Activated naive CD4-positive, alpha-beta T cell treated with anti-CD3 and anti-CD28 coated beads, Interleukin-2, amount 50 U/mL, for 24 hours (primary cell): ENCODE measurements at regions not wholly inside any gene's neighbourhood (a gene's known extent, or its start where the extent isn't known, plus 50 kb on each side); places are given as distances from the start of the nearest gene placed in this dataset.

Source experiments
- H3K27ac Mint-ChIP-seq: one replicate; pipeline ENCODE4 v1.8.0; 2021; ENCODE audit warnings: mild to moderate bottlenecking, mixed read lengths
- H3K27me3 Mint-ChIP-seq: one replicate; pipeline ENCODE4 v1.8.0; 2021; ENCODE audit warnings: mixed read lengths
- H3K36me3 Mint-ChIP-seq: one replicate; pipeline ENCODE4 v1.8.0; 2021; ENCODE audit warnings: mixed read lengths
- H3K4me1 Mint-ChIP-seq: one replicate; pipeline ENCODE4 v1.8.0; 2021; ENCODE audit warnings: mixed read lengths
- H3K4me3 Mint-ChIP-seq: one replicate; pipeline ENCODE4 v1.8.0; 2021; ENCODE audit warnings: mild to moderate bottlenecking, mixed read lengths
- H3K9me3 Mint-ChIP-seq: one replicate; pipeline ENCODE4 v1.8.0; 2021; ENCODE audit warnings: mixed read lengths

DNA sequence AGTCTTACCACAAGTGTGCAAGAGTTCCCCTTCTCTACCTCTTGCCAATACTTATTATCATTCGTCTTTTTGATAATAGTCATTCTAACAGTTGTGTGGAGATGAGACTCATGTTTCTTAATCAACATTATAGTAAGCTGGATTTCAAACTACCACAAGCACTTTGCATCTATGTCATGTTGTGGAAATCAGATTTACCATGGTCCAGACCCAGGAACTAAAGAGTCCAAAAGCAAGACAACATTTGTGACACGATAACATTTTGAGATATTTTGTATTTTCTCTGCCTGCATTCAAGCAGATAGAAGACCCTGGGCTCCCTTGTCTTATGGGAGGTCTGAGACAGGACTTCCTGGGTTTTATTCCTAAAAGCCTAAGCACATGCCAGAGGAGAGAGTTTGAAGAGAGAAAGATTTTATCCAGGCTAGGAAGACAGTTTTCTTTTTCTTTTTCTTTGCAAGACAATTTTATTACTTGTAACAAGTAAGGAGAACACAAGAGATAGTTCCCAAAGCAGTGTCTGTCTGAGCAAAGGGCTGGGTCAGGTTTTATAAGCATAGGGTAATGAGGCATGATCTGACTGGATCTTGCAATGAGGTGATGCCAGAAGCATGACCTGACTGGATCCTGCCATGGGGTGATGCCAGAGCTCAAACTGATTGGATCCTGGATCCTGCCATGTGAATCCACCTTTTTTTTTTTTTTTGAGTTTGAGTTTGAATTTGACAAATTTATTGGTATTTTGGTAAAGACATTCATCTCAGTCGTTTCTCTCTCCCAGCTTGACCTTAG, 180.5 kb upstream of the HMGA2 start:
- H3K27ac Mint-ChIP-seq: no peak overlapping the region
- no peaks in the 10 kb centered on the region for H3K27me3 Mint-ChIP-seq
- no peaks in the 10 kb centered on the region for H3K36me3 Mint-ChIP-seq
- no peak overlapping the region for H3K4me3 Mint-ChIP-seq
- H3K4me1 Mint-ChIP-seq: no peaks in the 10 kb centered on the region
- H3K9me3 Mint-ChIP-seq: no peaks in the 10 kb centered on the region

DNA sequence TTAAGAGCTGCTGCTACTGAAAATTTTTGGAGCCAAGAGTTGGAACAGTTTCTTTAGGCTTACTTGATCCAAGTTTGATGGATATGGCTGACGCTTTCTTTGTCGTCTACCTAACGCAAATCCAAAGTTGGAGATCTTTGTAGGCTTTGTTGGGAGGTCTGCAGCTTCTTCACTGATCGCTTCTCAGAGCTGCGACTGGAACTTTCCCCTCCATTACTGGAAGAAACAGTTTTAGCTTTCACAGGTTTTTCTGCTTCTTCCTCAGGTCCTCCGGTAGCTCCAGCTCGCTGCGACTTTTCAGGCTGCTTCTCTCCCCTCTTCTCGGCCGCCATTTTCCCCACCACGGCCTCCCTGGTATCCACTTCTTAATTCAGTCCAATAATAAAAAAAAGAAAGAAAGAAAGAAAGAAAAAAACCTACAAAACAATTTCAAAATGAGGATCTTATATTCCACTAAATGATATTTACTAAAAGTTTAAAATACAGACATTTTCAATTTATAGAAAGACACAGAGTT, 178.1 kb upstream of the HMGA2 start:
- Mint-ChIP-seq H3K9me3 (no peaks in the 10 kb centered on the region), H3K4me1 (no peaks in the 10 kb centered on the region), H3K27me3 (peaks cover 2% of the 10 kb centered on the region), H3K27ac (no peak overlapping the region), H3K4me3 (no peak overlapping the region), H3K36me3 (no peaks in the 10 kb centered on the region)

DNA sequence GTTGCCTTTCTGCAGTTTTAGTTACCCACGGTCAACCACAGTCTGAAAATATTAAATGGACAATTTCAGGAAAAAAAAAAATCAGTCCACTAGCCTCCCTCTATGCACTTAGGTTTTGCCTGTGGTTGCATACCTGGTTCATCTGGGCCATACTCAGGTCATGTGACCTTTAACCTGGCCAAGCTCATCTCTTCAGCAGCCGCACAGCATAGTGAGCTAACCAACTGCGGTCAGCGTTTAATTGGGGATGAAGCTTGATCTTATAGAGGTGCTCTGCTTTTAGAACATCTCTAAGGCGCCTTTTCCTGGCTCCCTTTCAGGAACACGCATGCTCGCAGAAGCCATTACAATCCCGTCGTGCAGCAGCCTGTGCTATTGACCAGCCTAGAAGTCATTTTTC, 177.2 kb upstream of the HMGA2 start:
- H3K27me3 Mint-ChIP-seq: peaks cover 2% of the 10 kb centered on the region
- H3K36me3 Mint-ChIP-seq: no peaks in the 10 kb centered on the region
- no peaks in the 10 kb centered on the region for H3K4me1 Mint-ChIP-seq
- no peak overlapping the region for H3K27ac Mint-ChIP-seq
- no peaks in the 10 kb centered on the region for H3K9me3 Mint-ChIP-seq
- no peak overlapping the region for H3K4me3 Mint-ChIP-seq

DNA sequence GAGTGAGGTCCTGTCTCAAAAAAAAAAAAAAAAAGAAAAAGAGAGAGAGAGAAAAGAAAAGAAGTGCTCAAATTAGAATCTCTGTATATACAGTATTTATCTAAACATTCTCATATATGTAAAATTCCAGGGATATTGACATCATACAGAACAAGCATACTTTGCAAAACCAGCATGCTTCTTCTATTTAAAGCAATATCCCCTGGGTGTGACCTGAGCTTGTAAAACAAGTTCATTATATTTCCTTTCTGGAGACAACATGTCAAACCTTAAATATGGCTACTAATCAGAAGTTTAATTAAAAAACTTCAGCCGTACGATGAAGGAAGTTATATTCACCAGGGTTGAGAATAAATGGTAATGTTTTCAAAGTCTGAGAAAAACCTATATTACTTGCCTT, 175.8 kb upstream of the HMGA2 start:
- H3K4me1 Mint-ChIP-seq: no peaks in the 10 kb centered on the region
- H3K9me3 Mint-ChIP-seq: no peaks in the 10 kb centered on the region

DNA sequence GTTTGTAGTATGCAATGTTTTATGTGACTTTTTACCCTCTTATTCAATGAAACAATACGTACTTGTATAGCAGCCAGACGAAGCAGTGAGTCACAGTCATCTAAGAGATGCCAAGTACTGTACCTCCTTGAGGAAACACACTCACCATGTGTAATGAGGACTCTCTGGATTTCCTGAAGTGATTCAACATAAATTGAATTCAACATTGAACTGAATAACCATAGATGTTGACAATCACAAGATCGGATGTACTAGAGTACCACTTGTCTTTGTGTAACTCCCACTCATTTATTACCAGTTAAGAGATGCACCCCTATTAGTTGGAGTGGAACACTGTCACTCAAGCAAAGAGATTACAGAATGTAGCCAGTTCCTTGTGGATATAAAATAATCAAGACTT, 175.2 kb upstream of the HMGA2 start:
- H3K27ac Mint-ChIP-seq: no peak overlapping the region

More for the DNA sequence above, 175.8 kb upstream of the HMGA2 start:
- Mint-ChIP-seq H3K27me3 (peaks cover 2% of the 10 kb centered on the region), H3K27ac (no peak overlapping the region), H3K4me3 (no peak overlapping the region), H3K36me3 (no peaks in the 10 kb centered on the region)

DNA sequence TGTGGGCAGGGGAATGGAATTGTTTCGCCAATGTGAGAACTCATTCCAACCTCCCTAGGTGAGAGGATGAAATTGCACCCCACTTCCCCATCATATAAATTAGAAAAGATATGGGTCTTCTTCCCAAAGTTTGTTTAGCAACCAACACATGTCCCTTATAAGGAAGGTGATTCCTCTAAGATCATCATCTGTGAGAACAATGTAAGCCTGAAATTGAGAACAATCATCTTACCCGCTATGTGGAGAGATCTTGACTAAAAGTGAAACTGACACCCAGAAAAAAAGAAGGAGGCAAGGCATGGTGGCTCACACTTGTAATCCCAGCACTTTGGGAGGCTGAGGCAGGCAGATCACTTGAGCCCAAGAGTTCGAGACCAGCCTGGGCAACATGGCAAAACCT, 173.2 kb upstream of the HMGA2 start:
- Mint-ChIP-seq H3K4me3 (no peak overlapping the region), H3K9me3 (no peaks in the 10 kb centered on the region), H3K36me3 (no peaks in the 10 kb centered on the region), H3K4me1 (peaks cover 3% of the 10 kb centered on the region), H3K27me3 (peaks cover 2% of the 10 kb centered on the region), H3K27ac (no peak overlapping the region)

More for the DNA sequence above, 175.2 kb upstream of the HMGA2 start:
- no peaks in the 10 kb centered on the region for H3K9me3 Mint-ChIP-seq
- no peaks in the 10 kb centered on the region for H3K36me3 Mint-ChIP-seq
- no peaks in the 10 kb centered on the region for H3K4me1 Mint-ChIP-seq
- H3K4me3 Mint-ChIP-seq: no peak overlapping the region
- H3K27me3 Mint-ChIP-seq: peaks cover 2% of the 10 kb centered on the region

DNA sequence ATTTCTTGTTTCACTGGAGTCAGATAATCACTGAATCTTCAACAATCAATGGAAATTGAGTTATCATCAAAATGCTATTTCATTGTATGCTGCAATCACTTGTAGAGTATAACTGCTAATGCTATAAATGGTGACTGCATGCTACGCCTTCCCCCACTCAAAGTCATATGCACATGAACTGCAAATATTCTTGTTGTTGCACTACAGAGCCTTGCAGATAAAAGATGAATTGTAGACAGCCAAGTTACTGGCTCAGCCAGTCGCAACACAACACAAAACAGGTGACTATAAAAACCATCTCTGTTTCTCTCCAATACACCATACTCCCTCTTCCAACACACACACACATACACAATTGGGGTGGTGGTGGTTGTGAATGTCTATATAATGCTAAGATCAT, 171.0 kb upstream of the HMGA2 start:
- no peak overlapping the region for H3K27ac Mint-ChIP-seq
- peaks cover 2% of the 10 kb centered on the region for H3K27me3 Mint-ChIP-seq
- no peaks in the 10 kb centered on the region for H3K9me3 Mint-ChIP-seq
- H3K36me3 Mint-ChIP-seq: no peaks in the 10 kb centered on the region
- no peak overlapping the region for H3K4me3 Mint-ChIP-seq
- H3K4me1 Mint-ChIP-seq: peaks cover 9% of the 10 kb centered on the region

DNA sequence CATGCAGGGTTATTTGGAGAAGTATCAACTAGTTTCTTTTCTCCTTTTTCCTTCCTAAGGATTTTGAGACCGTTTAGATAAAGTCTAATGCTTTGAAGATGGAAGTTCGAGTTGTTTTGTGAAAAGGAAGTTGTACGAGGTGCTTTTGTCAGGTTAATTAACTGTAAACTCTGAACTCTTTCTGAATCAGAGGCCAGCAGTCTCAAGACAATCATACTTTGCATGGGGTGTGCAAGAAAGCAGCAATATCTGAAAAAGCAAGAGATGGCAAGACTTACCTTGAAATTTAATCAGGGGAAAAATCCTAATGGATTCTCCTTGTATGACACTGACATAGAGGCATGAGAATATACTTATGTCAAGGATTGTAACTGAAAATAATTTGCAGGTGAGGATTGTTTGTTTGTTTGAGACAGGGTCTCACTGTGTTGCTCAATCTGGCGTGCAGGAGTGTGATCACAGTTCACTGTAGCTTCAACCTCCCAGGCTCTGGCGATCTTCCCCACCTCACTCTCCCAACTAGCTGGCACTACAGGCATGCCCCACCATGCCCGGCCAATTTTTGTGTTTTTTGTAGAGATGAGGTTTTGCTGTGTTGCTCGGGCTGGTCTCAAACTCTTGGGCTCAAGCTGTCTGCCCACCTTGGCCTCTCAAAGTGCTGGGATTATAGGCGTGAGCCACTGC, 170.2 kb upstream of the HMGA2 start:
- Mint-ChIP-seq H3K36me3 (no peaks in the 10 kb centered on the region), H3K27me3 (peaks cover 2% of the 10 kb centered on the region), H3K4me1 (peaks cover 9% of the 10 kb centered on the region), H3K4me3 (no peak overlapping the region), H3K9me3 (no peaks in the 10 kb centered on the region), H3K27ac (no peak overlapping the region)

DNA sequence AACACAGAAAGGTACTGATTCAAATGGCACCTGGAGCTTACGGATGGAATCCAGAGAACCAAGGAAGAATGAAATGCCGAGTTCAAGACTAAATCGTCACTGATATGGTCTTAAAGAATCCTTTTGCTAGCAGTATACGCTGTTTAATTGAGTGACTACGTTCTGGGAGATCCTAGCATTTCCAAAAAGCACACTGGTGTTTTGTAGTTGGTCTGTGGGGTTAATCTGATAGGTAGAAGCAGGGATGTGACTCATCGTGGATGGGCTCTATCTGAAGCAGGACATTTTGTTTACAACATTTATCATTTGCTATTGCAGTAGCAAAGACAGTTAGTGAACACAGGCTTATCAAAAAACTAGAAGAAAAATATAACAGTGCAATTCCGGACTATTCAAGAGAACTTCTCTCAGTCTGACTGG, 169.2 kb upstream of the HMGA2 start:
- H3K4me1 Mint-ChIP-seq: peaks cover 9% of the 10 kb centered on the region
- no peak overlapping the region for H3K27ac Mint-ChIP-seq
- H3K36me3 Mint-ChIP-seq: no peaks in the 10 kb centered on the region
- H3K27me3 Mint-ChIP-seq: peaks cover 4% of the 10 kb centered on the region
- no peaks in the 10 kb centered on the region for H3K9me3 Mint-ChIP-seq
- no peak overlapping the region for H3K4me3 Mint-ChIP-seq

DNA sequence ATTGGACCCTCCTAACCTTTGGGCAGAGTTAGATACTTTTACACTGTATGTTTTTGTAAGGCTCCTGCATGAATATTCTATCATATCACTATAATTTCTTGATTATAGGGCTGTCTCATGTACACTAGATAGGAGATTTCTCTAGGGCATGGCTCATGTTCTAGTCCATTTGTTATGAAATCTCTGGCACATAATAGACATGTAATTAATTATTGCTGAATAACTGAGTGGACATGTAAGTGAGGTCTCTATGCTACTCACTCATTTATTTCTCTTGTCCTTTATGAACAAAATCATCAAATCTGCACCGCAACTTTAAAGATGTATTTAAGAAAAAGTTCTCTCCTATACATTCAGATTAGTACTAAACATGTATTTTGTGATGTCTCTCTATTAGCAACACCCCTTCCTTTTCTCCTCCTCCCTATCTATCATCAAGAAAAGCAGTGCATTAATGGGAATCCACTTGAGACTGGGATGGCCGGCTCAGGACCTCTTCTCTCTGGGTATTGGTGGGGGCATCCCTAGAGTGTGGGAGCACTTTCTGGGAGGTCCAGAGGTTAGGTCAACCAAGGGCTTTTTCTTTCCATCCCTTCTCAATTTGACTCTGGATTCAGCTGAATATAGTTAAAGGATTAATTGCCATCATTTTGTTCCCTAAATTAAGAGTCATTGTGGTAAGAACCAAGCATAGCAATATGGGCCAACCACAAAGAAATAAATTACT, 168.0 kb upstream of the HMGA2 start:
- peaks cover 9% of the 10 kb centered on the region for H3K4me1 Mint-ChIP-seq
- H3K27me3 Mint-ChIP-seq: peaks cover 2% of the 10 kb centered on the region
- no peaks in the 10 kb centered on the region for H3K9me3 Mint-ChIP-seq
- no peaks in the 10 kb centered on the region for H3K36me3 Mint-ChIP-seq
- H3K4me3 Mint-ChIP-seq: peak overlapping the region; percentile 61
- H3K27ac Mint-ChIP-seq: peak overlapping the region; percentile 8

DNA sequence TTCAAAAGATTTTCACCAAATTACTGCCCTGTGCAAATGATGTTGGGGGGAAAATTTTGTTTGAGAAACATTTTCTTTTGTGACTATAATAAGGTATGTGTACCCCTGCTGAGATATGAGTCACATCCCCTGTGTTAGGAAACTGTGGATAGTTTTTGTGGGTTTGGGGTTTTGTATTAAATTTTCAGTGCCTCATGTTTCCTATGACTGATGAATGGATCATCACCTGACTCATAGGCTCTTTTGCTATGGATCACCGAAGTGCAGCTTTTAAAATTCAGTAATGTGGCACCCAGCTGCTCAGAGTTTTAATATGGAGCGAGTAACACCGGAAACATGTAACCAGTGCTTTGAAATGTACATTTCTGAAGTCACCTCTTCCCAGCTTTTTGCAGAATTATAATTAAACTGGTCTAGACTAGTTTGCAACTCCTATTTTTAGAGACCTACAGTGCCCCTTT, 167.4 kb upstream of the HMGA2 start:
- Mint-ChIP-seq H3K9me3 (no peaks in the 10 kb centered on the region), H3K4me3 (no peak overlapping the region), H3K4me1 (peaks cover 9% of the 10 kb centered on the region), H3K27ac (no peak overlapping the region), H3K27me3 (peaks cover 2% of the 10 kb centered on the region), H3K36me3 (no peaks in the 10 kb centered on the region)

DNA sequence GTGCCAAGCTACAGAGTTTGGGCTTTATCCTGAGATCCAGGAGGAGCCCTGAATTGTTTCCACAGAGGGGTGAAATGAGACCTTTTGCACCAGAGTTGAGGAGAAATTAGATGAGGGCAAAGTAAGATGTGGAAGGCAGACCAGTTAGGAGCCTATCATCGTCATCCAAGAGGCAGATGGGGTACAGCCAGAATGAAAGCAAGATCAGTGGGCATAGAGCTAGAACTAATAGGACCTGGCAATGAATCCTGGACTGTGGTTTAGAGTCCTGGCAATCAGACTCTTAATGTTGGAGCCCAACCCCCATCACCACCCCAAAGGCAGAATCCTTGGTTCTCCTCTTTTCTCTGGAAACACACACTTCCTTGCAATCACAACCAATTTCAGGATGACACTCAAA, 166.6 kb upstream of the HMGA2 start:
- H3K4me3 Mint-ChIP-seq: no peak overlapping the region

DNA sequence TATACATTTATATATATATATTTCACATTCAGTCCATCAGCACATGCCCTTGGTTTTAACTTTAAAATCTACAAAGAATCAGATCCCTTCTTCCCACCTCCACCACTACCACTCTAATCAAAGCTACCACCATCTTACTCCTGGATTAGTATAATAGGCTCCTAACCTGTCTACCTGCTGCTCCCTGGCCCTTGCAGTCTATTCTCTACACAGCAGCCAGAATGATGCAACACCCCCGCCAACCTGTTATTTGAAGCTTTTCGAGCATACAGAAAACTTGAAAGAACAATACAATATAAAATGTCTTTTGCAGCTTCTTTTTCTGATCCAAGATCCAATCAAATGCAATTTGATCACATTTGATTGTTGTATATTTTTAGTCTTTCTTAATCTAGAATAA, 165.9 kb upstream of the HMGA2 start:
- H3K4me1 Mint-ChIP-seq: peaks cover 9% of the 10 kb centered on the region
- H3K27me3 Mint-ChIP-seq: peaks cover 2% of the 10 kb centered on the region
- H3K9me3 Mint-ChIP-seq: no peaks in the 10 kb centered on the region
- no peaks in the 10 kb centered on the region for H3K36me3 Mint-ChIP-seq
- H3K27ac Mint-ChIP-seq: no peak overlapping the region
- no peak overlapping the region for H3K4me3 Mint-ChIP-seq

More for the DNA sequence above, 166.6 kb upstream of the HMGA2 start:
- peaks cover 2% of the 10 kb centered on the region for H3K27me3 Mint-ChIP-seq
- peak overlapping the region; percentile 26 for H3K27ac Mint-ChIP-seq
- no peaks in the 10 kb centered on the region for H3K36me3 Mint-ChIP-seq
- H3K9me3 Mint-ChIP-seq: no peaks in the 10 kb centered on the region
- peaks cover 9% of the 10 kb centered on the region for H3K4me1 Mint-ChIP-seq

DNA sequence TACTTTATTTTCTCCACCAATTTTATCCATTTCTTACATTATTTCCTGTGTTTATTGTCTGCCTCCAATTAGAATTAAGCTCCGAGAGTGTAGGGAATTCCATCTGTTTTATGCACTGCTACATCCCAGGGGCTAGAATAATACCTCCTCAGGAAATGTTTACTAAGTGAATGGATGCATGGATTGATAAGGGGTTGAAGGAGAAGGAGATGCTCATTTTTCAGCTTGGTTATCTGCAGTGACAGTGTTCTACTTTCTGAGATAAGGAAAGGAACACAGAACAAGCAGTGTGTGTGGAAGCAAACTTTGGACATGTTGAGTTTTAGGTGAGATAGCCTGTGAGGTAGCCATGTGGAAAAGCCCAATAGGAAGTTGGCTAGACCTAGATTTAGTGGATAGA, 164.6 kb upstream of the HMGA2 start:
- no peaks in the 10 kb centered on the region for H3K36me3 Mint-ChIP-seq
- H3K27me3 Mint-ChIP-seq: peaks cover 2% of the 10 kb centered on the region
- peaks cover 9% of the 10 kb centered on the region for H3K4me1 Mint-ChIP-seq
- no peak overlapping the region for H3K27ac Mint-ChIP-seq
- H3K9me3 Mint-ChIP-seq: no peaks in the 10 kb centered on the region
- no peak overlapping the region for H3K4me3 Mint-ChIP-seq

DNA sequence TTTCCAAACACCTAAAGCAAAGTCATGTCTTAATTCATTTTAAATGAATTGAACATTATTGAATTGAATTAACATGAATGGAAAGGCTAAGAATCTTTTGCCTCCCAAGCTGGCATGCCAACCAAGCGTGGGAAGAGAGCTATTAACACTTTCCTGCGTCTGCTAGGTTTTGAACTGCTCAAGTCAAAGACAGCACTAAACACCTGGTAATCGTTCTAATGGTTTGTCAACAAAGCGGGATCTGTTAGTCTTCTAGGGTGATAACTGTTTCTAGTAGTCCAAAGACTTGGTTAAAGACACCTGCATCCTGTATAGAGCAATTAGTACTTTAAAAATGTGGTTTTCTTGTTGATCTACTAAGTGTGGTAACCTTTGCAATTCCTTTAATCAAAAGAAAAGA, 164.2 kb upstream of the HMGA2 start:
- Mint-ChIP-seq H3K27ac (no peak overlapping the region), H3K9me3 (no peaks in the 10 kb centered on the region), H3K4me3 (no peak overlapping the region), H3K27me3 (peaks cover 2% of the 10 kb centered on the region), H3K4me1 (peaks cover 9% of the 10 kb centered on the region), H3K36me3 (no peaks in the 10 kb centered on the region)

DNA sequence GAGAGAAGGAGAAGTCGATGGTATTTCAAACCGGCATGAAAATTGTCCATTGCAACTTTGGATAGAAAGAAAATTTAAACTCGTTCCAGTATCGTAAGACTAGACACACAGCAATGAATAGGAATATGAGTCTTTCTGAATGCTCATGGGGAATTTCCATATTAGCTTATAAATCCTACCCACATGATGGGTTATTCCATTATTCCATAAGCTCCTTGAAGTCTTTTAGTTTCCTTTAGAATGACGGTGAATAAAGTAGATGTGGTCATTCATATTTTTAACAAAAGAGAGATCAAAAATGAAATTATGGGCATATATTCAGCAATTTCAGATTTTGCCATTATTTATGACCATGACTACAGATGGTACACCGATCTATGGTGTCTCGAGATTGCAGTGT, 163.4 kb upstream of the HMGA2 start:
- no peaks in the 10 kb centered on the region for H3K9me3 Mint-ChIP-seq
- no peak overlapping the region for H3K27ac Mint-ChIP-seq
- H3K36me3 Mint-ChIP-seq: no peaks in the 10 kb centered on the region
- peaks cover 8% of the 10 kb centered on the region for H3K4me1 Mint-ChIP-seq
- H3K4me3 Mint-ChIP-seq: no peak overlapping the region
- H3K27me3 Mint-ChIP-seq: peaks cover 2% of the 10 kb centered on the region
